GM12878 (cell line): ENCODE measurements at regions not wholly inside any gene's neighbourhood (a gene's known extent, or its start where the extent isn't known, plus 50 kb on each side); places are given as distances from the start of the nearest gene placed in this dataset.

Source experiments
- ATAC-seq: fragments of 200-7000 bp; cut with Tn5 transposase; 3 replicates; pipeline ENCODE4 v1.9.1; 2020; ENCODE audit warnings: mild to moderate bottlenecking, moderate library complexity
- BruUV-seq: library from RNA; stranded (reverse); fragments of 400-500 nt; replicated peaks from 2 replicates; lab custom pipeline; 2021; lab: Mats Ljungman, UMichigan
- CTCF ChIA-PET: fragments of 300-600 bp; sonication (Branson Sonifier 250); formaldehyde crosslinking; extraction: SDS; loops from one replicate; lab custom pipeline; 2021; ENCODE audit warnings: inconsistent platforms; lab: Yijun Ruan, JAX
- POLR2A ChIA-PET: fragments of 350-600 bp; formaldehyde crosslinking; extraction: SDS; loops from one replicate; lab custom pipeline; 2021; ENCODE audit warnings: inconsistent platforms; lab: Charles Lee
- RAD21 ChIA-PET: fragments of 300-600 bp; sonication (Branson Sonifier 250); formaldehyde crosslinking; loops from one replicate; lab custom pipeline; 2023; ENCODE audit warnings: antibody characterized with exemption; ENCODE audit not compliant: unreplicated experiment; lab: Charles Lee
- SMC1A ChIA-PET: fragments of 300-600 bp; sonication (Branson Sonifier 250); formaldehyde crosslinking; loops from one replicate; lab custom pipeline; 2023; ENCODE audit not compliant: unreplicated experiment, uncharacterized antibody; lab: Charles Lee
- DNase-seq: peaks from one replicate; pipeline ENCODE4 v3.0.0-alpha.2; 2011; ENCODE audit warnings: low read depth, low spot score
- FAIRE-seq: peaks from 3 replicates; lab custom pipeline; 2011; peaks lifted over from hg19 to GRCh38; lab: Jason Lieb, UNC
- H2AFZ ChIP-seq: 2 replicates; pipeline ENCODE4 v1.6.0; 2011; ENCODE audit warnings: low read depth, low read length, control low read depth; ENCODE audit not compliant: control insufficient read depth
- H3K27ac ChIP-seq: 2 replicates; pipeline ENCODE4 v1.5.1; 2011; ENCODE audit warnings: control low read depth; ENCODE audit not compliant: control insufficient read depth, insufficient read depth
- H3K27me3 ChIP-seq, 2 experiments: replicated peaks in 1 of 2; 2 replicates each; pipeline versions ENCODE4 v1.6.0 to v1.6.1; 2011; ENCODE audit warnings: low read length in 1 of 2; ENCODE audit not compliant: control insufficient read depth in 2 of 2, insufficient read depth in 2 of 2
- H3K36me3 ChIP-seq, 2 experiments: 2 replicates each; pipeline ENCODE4 v1.5.1; 2011; ENCODE audit warnings: low read length in 1 of 2; ENCODE audit not compliant: control insufficient read depth in 2 of 2, insufficient read depth in 2 of 2
- H3K4me1 ChIP-seq: 2 replicates; pipeline ENCODE4 v1.6.1; 2011; ENCODE audit warnings: mild to moderate bottlenecking, low read length, moderate library complexity, mixed read lengths; ENCODE audit not compliant: control insufficient read depth, insufficient read depth
- H3K4me2 ChIP-seq: 2 replicates; pipeline ENCODE4 v1.6.0; 2011; ENCODE audit warnings: control low read depth; ENCODE audit not compliant: control insufficient read depth, insufficient read depth
- H3K4me3 ChIP-seq: fragments of 200-600 bp; sonication (generic); 2 replicates; pipeline ENCODE4 v1.5.1; 2016
- H3K79me2 ChIP-seq: 2 replicates; pipeline ENCODE4 v1.6.0; 2011; ENCODE audit warnings: low read length; ENCODE audit not compliant: control insufficient read depth, insufficient read depth
- H3K9ac ChIP-seq: 2 replicates; pipeline ENCODE4 v1.8.0; 2011; ENCODE audit warnings: low read length, control low read depth, mixed read lengths; ENCODE audit not compliant: control insufficient read depth, insufficient read depth
- H3K9me3 ChIP-seq: replicated peaks from 3 replicates; pipeline ENCODE4 v1.5.1; 2011; ENCODE audit warnings: mild to moderate bottlenecking, low read length; ENCODE audit not compliant: control insufficient read depth, insufficient read depth
- H4K20me1 ChIP-seq: 2 replicates; pipeline ENCODE4 v1.6.0; 2011; ENCODE audit not compliant: control insufficient read depth, insufficient read depth
- BHLHE40 ChIP-seq, 2 experiments: fragments of 450-650 bp in 1 of 2; IDR thresholded peaks; 2 replicates each; pipeline ENCODE4 v1.6.1; 2011 to 2017; ENCODE audit warnings: low read depth in 2 of 2, borderline replicate concordance in 1 of 2, improper control_type of control experiment in 1 of 2, low read length in 1 of 2, mild to moderate bottlenecking in 1 of 2
- CHD4 ChIP-seq: fragments of 200-600 bp; sonication (generic); IDR thresholded peaks from 2 replicates; pipeline ENCODE4 v1.6.1; 2016; ENCODE audit warnings: mild to moderate bottlenecking
- ETV6 ChIP-seq, 2 experiments: fragments of 450-650 bp in 1 of 2; IDR thresholded peaks in 1 of 2; conservative IDR thresholded peaks in 1 of 2; 2 replicates each; pipeline ENCODE4 v1.6.1; 2014; ENCODE audit warnings: antibody characterized with exemption in 1 of 2, borderline replicate concordance in 1 of 2, low read depth in 1 of 2, mild to moderate bottlenecking in 1 of 2, moderate library complexity in 1 of 2
- IRF4 ChIP-seq: IDR thresholded peaks from 2 replicates; pipeline ENCODE4 v1.6.1; 2011; ENCODE audit warnings: low read depth, low read length
- KAT2A ChIP-seq: conservative IDR thresholded peaks from 2 replicates; pipeline ENCODE4 v1.6.1; 2011; ENCODE audit warnings: low read depth, low read length; ENCODE audit not compliant: control insufficient read depth
- NFIC ChIP-seq: IDR thresholded peaks from 2 replicates; pipeline ENCODE4 v1.6.1; 2012; ENCODE audit warnings: low read depth, mild to moderate bottlenecking, inconsistent platforms, low read length, moderate library complexity
- NR2C1 ChIP-seq: fragments of 450-650 bp; IDR thresholded peaks from 2 replicates; pipeline ENCODE4 v1.6.1; 2017; ENCODE audit warnings: antibody characterized with exemption, mild to moderate bottlenecking, moderate library complexity
- RAD51 ChIP-seq: fragments of 450-650 bp; IDR thresholded peaks from 2 replicates; pipeline ENCODE4 v1.6.1; 2016; ENCODE audit warnings: moderate library complexity, mild to moderate bottlenecking, inconsistent platforms
- SMC3 ChIP-seq: IDR thresholded peaks from 2 replicates; pipeline ENCODE4 v1.6.1; 2011; ENCODE audit warnings: low read length, improper control_type of control experiment, borderline replicate concordance
- TCF12 ChIP-seq: IDR thresholded peaks from 2 replicates; pipeline ENCODE4 v1.6.1; 2011; ENCODE audit warnings: low read depth, mild to moderate bottlenecking, low read length
- WRNIP1 ChIP-seq: IDR thresholded peaks from 2 replicates; pipeline ENCODE4 v1.6.1; 2011; ENCODE audit warnings: low read depth, low read length, improper control_type of control experiment, borderline replicate concordance
- ZNF217 ChIP-seq: fragments of 450-650 bp; IDR thresholded peaks from 2 replicates; pipeline ENCODE4 v1.6.1; 2017; ENCODE audit warnings: antibody characterized with exemption, mild to moderate bottlenecking
- ZSCAN29 ChIP-seq: fragments of 450-650 bp; IDR thresholded peaks from 2 replicates; pipeline ENCODE4 v1.6.1; 2017; ENCODE audit warnings: mild to moderate bottlenecking, moderate library complexity
- in situ Hi-C: fragments of 300-500 bp; cut with MboI; formaldehyde crosslinking; loops from 9 replicates; pipeline ENCODE4 v1.14.3; 2018; ENCODE audit warnings: mixed read lengths
- intact Hi-C: fragments of 100-400 bp; cut with micrococcal nuclease; formaldehyde crosslinking; loops from one replicate; pipeline ENCODE4 v1.14.2; 2022; ENCODE audit not compliant: unreplicated experiment
- TF ChIP-seq, protein P1 (sequence below): fragments of 450-650 bp; IDR thresholded peaks from 2 replicates; pipeline ENCODE4 v1.6.1; 2017; ENCODE audit warnings: borderline replicate concordance
- TF ChIP-seq, protein P2 (sequence below): IDR thresholded peaks from 2 replicates; pipeline ENCODE4 v1.6.1; 2012; ENCODE audit warnings: mild to moderate bottlenecking, low read depth, low read length
- TF ChIP-seq, protein P3 (sequence below): fragments of 450-650 bp; IDR thresholded peaks from 2 replicates; pipeline ENCODE4 v1.6.1; 2017; ENCODE audit warnings: low read depth, mild to moderate bottlenecking, moderate library complexity
- TF ChIP-seq, protein P4 (sequence below): IDR thresholded peaks from 2 replicates; pipeline ENCODE4 v1.6.1; 2012; ENCODE audit warnings: low read length, inconsistent platforms
- TF ChIP-seq, protein P5 (sequence below): IDR thresholded peaks from 2 replicates; pipeline ENCODE4 v1.6.1; 2011; ENCODE audit warnings: low read depth, mild to moderate bottlenecking, low read length, moderate library complexity, borderline replicate concordance; ENCODE audit errors: extremely low read depth

DNA sequence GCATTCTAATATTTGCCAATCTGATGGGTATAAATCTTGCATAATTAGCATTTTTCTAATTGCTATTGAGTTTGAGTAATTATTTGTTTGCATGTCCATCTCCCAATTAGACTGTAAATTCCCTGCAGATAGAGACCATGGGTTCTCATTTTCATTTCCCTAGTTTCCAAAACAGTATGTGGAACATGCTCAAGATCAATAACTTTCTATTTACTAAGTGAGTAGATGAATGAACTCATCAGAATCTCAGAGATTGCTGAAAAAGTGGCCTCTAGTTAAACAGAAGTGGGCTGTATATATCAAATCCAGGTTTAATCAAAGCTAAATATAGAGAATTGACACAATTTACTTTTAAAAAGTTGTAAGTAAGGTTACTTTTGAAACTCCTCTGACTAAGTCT, 138.0 kb upstream of the PGR start:
- TF ChIP-seq BHLHE40 (IDR thresholded peaks at IDR 0.05; ENCODE audit: borderline replicate concordance in 1 of 2, low read depth in 2 of 2, low read length in 1 of 2) (no peak), ETV6 (conservative IDR thresholded peaks at IDR 0.05 in 1 of 2, IDR thresholded peaks at IDR 0.05 in 1 of 2; ENCODE audit: borderline replicate concordance in 1 of 2, low read depth in 1 of 2) (no peak), CHD4 (no peak), ZNF217 (no peak), IRF4 (no peak), NR2C1 (no peak), KAT2A (no peak), TCF12 (no peak), RAD51 (no peak), WRNIP1 (no peak), SMC3 (no peak), NFIC (no peak), ZSCAN29 (no peak)
- TF ChIP-seq, protein P1, sequence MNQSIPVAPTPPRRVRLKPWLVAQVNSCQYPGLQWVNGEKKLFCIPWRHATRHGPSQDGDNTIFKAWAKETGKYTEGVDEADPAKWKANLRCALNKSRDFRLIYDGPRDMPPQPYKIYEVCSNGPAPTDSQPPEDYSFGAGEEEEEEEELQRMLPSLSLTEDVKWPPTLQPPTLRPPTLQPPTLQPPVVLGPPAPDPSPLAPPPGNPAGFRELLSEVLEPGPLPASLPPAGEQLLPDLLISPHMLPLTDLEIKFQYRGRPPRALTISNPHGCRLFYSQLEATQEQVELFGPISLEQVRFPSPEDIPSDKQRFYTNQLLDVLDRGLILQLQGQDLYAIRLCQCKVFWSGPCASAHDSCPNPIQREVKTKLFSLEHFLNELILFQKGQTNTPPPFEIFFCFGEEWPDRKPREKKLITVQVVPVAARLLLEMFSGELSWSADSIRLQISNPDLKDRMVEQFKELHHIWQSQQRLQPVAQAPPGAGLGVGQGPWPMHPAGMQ = no peak
- TF ChIP-seq, protein P2, sequence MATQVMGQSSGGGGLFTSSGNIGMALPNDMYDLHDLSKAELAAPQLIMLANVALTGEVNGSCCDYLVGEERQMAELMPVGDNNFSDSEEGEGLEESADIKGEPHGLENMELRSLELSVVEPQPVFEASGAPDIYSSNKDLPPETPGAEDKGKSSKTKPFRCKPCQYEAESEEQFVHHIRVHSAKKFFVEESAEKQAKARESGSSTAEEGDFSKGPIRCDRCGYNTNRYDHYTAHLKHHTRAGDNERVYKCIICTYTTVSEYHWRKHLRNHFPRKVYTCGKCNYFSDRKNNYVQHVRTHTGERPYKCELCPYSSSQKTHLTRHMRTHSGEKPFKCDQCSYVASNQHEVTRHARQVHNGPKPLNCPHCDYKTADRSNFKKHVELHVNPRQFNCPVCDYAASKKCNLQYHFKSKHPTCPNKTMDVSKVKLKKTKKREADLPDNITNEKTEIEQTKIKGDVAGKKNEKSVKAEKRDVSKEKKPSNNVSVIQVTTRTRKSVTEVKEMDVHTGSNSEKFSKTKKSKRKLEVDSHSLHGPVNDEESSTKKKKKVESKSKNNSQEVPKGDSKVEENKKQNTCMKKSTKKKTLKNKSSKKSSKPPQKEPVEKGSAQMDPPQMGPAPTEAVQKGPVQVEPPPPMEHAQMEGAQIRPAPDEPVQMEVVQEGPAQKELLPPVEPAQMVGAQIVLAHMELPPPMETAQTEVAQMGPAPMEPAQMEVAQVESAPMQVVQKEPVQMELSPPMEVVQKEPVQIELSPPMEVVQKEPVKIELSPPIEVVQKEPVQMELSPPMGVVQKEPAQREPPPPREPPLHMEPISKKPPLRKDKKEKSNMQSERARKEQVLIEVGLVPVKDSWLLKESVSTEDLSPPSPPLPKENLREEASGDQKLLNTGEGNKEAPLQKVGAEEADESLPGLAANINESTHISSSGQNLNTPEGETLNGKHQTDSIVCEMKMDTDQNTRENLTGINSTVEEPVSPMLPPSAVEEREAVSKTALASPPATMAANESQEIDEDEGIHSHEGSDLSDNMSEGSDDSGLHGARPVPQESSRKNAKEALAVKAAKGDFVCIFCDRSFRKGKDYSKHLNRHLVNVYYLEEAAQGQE = no peak
- TF ChIP-seq, protein P3, sequence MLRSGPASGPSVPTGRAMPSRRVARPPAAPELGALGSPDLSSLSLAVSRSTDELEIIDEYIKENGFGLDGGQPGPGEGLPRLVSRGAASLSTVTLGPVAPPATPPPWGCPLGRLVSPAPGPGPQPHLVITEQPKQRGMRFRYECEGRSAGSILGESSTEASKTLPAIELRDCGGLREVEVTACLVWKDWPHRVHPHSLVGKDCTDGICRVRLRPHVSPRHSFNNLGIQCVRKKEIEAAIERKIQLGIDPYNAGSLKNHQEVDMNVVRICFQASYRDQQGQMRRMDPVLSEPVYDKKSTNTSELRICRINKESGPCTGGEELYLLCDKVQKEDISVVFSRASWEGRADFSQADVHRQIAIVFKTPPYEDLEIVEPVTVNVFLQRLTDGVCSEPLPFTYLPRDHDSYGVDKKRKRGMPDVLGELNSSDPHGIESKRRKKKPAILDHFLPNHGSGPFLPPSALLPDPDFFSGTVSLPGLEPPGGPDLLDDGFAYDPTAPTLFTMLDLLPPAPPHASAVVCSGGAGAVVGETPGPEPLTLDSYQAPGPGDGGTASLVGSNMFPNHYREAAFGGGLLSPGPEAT = no peak
- TF ChIP-seq, protein P4, sequence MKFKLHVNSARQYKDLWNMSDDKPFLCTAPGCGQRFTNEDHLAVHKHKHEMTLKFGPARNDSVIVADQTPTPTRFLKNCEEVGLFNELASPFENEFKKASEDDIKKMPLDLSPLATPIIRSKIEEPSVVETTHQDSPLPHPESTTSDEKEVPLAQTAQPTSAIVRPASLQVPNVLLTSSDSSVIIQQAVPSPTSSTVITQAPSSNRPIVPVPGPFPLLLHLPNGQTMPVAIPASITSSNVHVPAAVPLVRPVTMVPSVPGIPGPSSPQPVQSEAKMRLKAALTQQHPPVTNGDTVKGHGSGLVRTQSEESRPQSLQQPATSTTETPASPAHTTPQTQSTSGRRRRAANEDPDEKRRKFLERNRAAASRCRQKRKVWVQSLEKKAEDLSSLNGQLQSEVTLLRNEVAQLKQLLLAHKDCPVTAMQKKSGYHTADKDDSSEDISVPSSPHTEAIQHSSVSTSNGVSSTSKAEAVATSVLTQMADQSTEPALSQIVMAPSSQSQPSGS = no peak
- TF ChIP-seq, protein P5, sequence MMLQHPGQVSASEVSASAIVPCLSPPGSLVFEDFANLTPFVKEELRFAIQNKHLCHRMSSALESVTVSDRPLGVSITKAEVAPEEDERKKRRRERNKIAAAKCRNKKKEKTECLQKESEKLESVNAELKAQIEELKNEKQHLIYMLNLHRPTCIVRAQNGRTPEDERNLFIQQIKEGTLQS = no peak
- TF ChIP-seq, all 136 proteins: peak for 0
- Histone ChIP-seq H3K36me3 (no peaks in the 10 kb centered on the region), H3K27ac (no peak overlapping the region), H3K9ac (no peak overlapping the region), H3K27me3 (no peaks in the 10 kb centered on the region), H3K79me2 (no peaks in the 10 kb centered on the region), H3K4me2 (no peak overlapping the region), H3K4me3 (no peak overlapping the region), H3K9me3 (no peaks in the 10 kb centered on the region), H3K4me1 (no peaks in the 10 kb centered on the region), H4K20me1 (no peaks in the 10 kb centered on the region), H2AFZ (no peak overlapping the region)
- POLR2A ChIA-PET = no interaction called here
- BruUV-seq = no TSS peak
- SMC1A ChIA-PET = no interaction called here
- in situ Hi-C loops = no loop called here
- FAIRE-seq = no peak
- DNase-seq = no peak
- RAD21 ChIA-PET = no interaction called here
- CTCF ChIA-PET = no interaction called here
- intact Hi-C loops = no loop called here
- no peak for ATAC-seq
